ENCODE measurements at regions not wholly inside any gene's neighbourhood (a gene's known extent, or its start where the extent isn't known, plus 50 kb on each side); places are given as distances from the start of the nearest gene placed in this dataset.

DNA sequence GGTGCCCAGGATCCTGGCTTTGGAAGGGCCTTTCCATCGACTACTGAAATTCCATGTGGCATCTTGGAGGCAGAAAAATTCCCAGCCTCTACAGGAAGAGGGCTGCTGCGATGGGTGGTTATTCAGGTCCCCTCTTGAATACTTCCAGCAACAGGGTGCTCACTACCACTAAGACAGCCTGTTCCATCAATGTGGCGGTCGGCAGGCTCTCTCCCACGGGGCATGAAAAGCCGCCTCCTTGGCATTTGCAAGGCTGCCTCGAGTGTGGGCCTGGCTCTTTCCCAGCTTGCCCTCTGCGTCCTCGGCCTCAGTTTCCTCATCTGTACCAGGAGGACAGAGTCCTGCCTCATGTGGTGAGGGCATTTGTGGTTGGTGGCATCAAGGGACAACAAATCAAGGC is 62.4 kb downstream of the ADRA2C start:
- TF ChIP-seq, protein P1, sequence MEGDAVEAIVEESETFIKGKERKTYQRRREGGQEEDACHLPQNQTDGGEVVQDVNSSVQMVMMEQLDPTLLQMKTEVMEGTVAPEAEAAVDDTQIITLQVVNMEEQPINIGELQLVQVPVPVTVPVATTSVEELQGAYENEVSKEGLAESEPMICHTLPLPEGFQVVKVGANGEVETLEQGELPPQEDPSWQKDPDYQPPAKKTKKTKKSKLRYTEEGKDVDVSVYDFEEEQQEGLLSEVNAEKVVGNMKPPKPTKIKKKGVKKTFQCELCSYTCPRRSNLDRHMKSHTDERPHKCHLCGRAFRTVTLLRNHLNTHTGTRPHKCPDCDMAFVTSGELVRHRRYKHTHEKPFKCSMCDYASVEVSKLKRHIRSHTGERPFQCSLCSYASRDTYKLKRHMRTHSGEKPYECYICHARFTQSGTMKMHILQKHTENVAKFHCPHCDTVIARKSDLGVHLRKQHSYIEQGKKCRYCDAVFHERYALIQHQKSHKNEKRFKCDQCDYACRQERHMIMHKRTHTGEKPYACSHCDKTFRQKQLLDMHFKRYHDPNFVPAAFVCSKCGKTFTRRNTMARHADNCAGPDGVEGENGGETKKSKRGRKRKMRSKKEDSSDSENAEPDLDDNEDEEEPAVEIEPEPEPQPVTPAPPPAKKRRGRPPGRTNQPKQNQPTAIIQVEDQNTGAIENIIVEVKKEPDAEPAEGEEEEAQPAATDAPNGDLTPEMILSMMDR (IDR thresholded peaks at IDR 0.05) = no peak
- TF ChIP-seq POLR2A (IDR thresholded peaks at IDR 0.05) = no peak

All from thyroid gland (tissue), 4 donors.